ENCODE measurements at regions not wholly inside any gene's neighbourhood (a gene's known extent, or its start where the extent isn't known, plus 50 kb on each side); places are given as distances from the start of the nearest gene placed in this dataset.

DNA sequence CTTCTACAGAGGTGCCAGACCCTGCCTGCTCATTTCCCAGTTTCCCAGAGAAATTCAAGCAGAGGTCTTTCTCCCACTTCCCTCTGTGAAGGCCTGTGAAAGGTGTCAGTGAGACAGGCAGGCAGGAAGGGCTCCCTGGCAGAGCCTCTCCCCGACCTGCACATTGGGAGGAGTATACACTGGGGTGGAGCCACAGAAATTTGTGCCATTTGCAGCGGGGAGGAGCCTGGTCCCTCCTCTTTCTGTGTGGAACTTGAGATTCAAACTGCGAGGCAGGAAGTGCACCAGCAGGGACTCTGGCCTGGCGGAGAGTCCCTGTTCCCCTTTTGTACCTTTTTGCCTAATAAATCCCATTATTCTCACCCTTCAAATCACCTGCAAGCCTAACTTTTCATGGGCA, 54.6 kb upstream of the OPN4 start:
- Histone ChIP-seq H3K9me3 (ENCODE audit: control extremely low read depth in 1 of 3, control insufficient read depth in 2 of 3, insufficient read depth in 1 of 3, low read length in 2 of 3) (no peaks in the 10 kb centered on the region), H3K4me2 (replicated peaks; ENCODE audit: low read depth, low read length, poor library complexity, severe bottlenecking) (no peak overlapping the region), H3K4me3 (ENCODE audit: control extremely low read depth in 1 of 5, extremely low read depth in 1 of 5, insufficient read depth in 1 of 5, low read depth in 2 of 5, low read length in 4 of 5) (no peak overlapping the region), H2AFZ (ENCODE audit: insufficient read depth, low read depth, low read length, poor library complexity, severe bottlenecking) (no peak overlapping the region), H3K9ac (ENCODE audit: low read length) (no peak overlapping the region), H3K4me1 (ENCODE audit: control insufficient read depth in 2 of 2, insufficient read depth in 2 of 2, low read length in 2 of 2) (no peaks in the 10 kb centered on the region), H3K36me3 (replicated peaks in 1 of 2; ENCODE audit: control extremely low read depth in 1 of 2, control insufficient read depth in 1 of 2, extremely low read depth in 1 of 2, insufficient read depth in 2 of 2, low read length in 1 of 2) (no peaks in the 10 kb centered on the region), H3K27ac (ENCODE audit: low read length in 2 of 2) (no peak overlapping the region), H4K20me1 (ENCODE audit: control insufficient read depth, insufficient read depth, low read length, poor library complexity, severe bottlenecking) (no peaks in the 10 kb centered on the region), H3K79me2 (ENCODE audit: control insufficient read depth, insufficient read depth, low read length) (no peaks in the 10 kb centered on the region), H3K27me3 (replicated peaks in 1 of 4; ENCODE audit: control extremely low read depth in 1 of 4, control insufficient read depth in 3 of 4, insufficient read depth in 4 of 4, low read length in 3 of 4) (peaks cover 0 to 3% (median 0%) of the 10 kb centered on the region in 4 experiments)
- TF ChIP-seq, protein P1, sequence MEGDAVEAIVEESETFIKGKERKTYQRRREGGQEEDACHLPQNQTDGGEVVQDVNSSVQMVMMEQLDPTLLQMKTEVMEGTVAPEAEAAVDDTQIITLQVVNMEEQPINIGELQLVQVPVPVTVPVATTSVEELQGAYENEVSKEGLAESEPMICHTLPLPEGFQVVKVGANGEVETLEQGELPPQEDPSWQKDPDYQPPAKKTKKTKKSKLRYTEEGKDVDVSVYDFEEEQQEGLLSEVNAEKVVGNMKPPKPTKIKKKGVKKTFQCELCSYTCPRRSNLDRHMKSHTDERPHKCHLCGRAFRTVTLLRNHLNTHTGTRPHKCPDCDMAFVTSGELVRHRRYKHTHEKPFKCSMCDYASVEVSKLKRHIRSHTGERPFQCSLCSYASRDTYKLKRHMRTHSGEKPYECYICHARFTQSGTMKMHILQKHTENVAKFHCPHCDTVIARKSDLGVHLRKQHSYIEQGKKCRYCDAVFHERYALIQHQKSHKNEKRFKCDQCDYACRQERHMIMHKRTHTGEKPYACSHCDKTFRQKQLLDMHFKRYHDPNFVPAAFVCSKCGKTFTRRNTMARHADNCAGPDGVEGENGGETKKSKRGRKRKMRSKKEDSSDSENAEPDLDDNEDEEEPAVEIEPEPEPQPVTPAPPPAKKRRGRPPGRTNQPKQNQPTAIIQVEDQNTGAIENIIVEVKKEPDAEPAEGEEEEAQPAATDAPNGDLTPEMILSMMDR (IDR thresholded peaks at IDR 0.05), result no peak
- no peak for TF ChIP-seq EZH2 (IDR thresholded peaks at IDR 0.05; ENCODE audit: borderline replicate concordance, insufficient read depth, low read depth, low read length, poor library complexity, severe bottlenecking)
- ATAC-seq (ENCODE audit: low read depth) (no peak), DNase-seq (no peak)
- Mint-ChIP-seq H3K4me1 (no peaks in the 10 kb centered on the region), H3K4me3 (no peak overlapping the region), H3K27me3 (peaks cover 3% of the 10 kb centered on the region), H3K27ac (no peak overlapping the region), H3K9me3 (ENCODE audit: insufficient read depth) (no peaks in the 10 kb centered on the region)
- intact Hi-C loops (cut with micrococcal nuclease), result no loop called here
- ChIA-PET CTCF (no interaction called here), POLR2A (no interaction called here)
- WGBS (ENCODE audit: insufficient coverage), result 34% methylated on average over 4 of the region's 4 CpGs

DNA sequence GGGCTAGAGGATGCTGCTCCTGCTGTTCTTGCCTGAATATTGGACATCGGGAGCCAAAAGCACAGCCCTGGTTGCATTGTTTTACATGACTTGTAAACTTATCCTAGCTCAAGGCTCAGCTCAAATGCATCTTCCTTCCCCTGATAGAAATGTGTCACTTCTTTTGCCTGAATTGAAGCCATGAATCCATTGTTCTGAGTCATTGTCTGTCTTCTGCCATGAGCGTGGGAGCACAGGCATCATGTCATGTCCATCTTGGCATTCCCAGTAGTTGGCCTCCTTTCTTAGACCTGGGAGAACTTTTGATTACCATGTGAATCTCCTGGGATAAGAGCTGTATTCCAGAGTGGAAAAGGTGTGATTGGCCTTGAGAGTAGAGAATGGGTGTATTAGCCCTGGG, 54.1 kb upstream of the OPN4 start:
- H3K9me3 ChIP-seq (ENCODE audit: control extremely low read depth in 1 of 3, control insufficient read depth in 2 of 3, insufficient read depth in 1 of 3, low read length in 2 of 3), result peaks cover 1 to 4% (median 1%) of the 10 kb centered on the region in 3 donors
- no peak overlapping the region for H2AFZ ChIP-seq (ENCODE audit: insufficient read depth, low read depth, low read length, poor library complexity, severe bottlenecking)
- H3K4me3 Mint-ChIP-seq, result no peak overlapping the region
- H3K27ac ChIP-seq (ENCODE audit: low read length in 2 of 2), result no peak overlapping the region
- H3K4me1 Mint-ChIP-seq, result no peaks in the 10 kb centered on the region
- no peaks in the 10 kb centered on the region for H3K4me1 ChIP-seq (ENCODE audit: control insufficient read depth in 2 of 2, insufficient read depth in 2 of 2, low read length in 2 of 2)
- H3K4me2 ChIP-seq (replicated peaks; ENCODE audit: low read depth, low read length, poor library complexity, severe bottlenecking), result no peak overlapping the region
- peaks cover 3% of the 10 kb centered on the region for H3K27me3 Mint-ChIP-seq
- H3K4me3 ChIP-seq (ENCODE audit: control extremely low read depth in 1 of 5, extremely low read depth in 1 of 5, insufficient read depth in 1 of 5, low read depth in 2 of 5, low read length in 4 of 5), result no peak overlapping the region
- H3K9me3 Mint-ChIP-seq (ENCODE audit: insufficient read depth), result no peaks in the 10 kb centered on the region
- no peak overlapping the region for H3K27ac Mint-ChIP-seq
- WGBS (ENCODE audit: insufficient coverage), result 96% methylated on average over 2 of the region's 2 CpGs
- no peak for DNase-seq
- ChIA-PET POLR2A (no interaction called here), CTCF (interaction anchor here (0.7 kb wide), 1 partner anchor 362 kb away, joined by 3 read pairs; no protein-coding TSS in a partner anchor)
- no peak overlapping the region for H3K9ac ChIP-seq (ENCODE audit: low read length)
- peaks cover 0 to 1% (median 0%) of the 10 kb centered on the region in 4 experiments for H3K27me3 ChIP-seq (replicated peaks in 1 of 4; ENCODE audit: control extremely low read depth in 1 of 4, control insufficient read depth in 3 of 4, insufficient read depth in 4 of 4, low read length in 3 of 4)
- ATAC-seq (ENCODE audit: low read depth), result no peak
- intact Hi-C loops (cut with micrococcal nuclease), result no loop called here
- TF ChIP-seq EZH2 (IDR thresholded peaks at IDR 0.05; ENCODE audit: borderline replicate concordance, insufficient read depth, low read depth, low read length, poor library complexity, severe bottlenecking), result no peak
- TF ChIP-seq, protein P1 (IDR thresholded peaks at IDR 0.05), result no peak
- H3K79me2 ChIP-seq (ENCODE audit: control insufficient read depth, insufficient read depth, low read length), result no peaks in the 10 kb centered on the region
- H4K20me1 ChIP-seq (ENCODE audit: control insufficient read depth, insufficient read depth, low read length, poor library complexity, severe bottlenecking), result no peaks in the 10 kb centered on the region
- H3K36me3 ChIP-seq (replicated peaks in 1 of 2; ENCODE audit: control extremely low read depth in 1 of 2, control insufficient read depth in 1 of 2, extremely low read depth in 1 of 2, insufficient read depth in 2 of 2, low read length in 1 of 2), result no peaks in the 10 kb centered on the region

Data from B cell (primary cell).